Loucy (cell line): ENCODE measurements at regions not wholly inside any gene's neighbourhood (a gene's known extent, or its start where the extent isn't known, plus 50 kb on each side); places are given as distances from the start of the nearest gene placed in this dataset.
"Not testable (repeated sequence)": the region's sequence is repeated elsewhere in the genome, so short reads cannot be mapped to it uniquely, and the experiment has no call there.

ENCODE experiments used
- EZH2phosphoT487 ChIP-seq: fragments of 200-600 bp; IDR thresholded peaks from 2 replicates; pipeline ENCODE4 v1.6.1; 2018; ENCODE audit warnings: antibody characterized with exemption, mild to moderate bottlenecking, moderate library complexity, borderline replicate concordance
- TF ChIP-seq, protein P1 (sequence below): fragments of 200-600 bp; sonication (generic); conservative IDR thresholded peaks from 2 replicates; pipeline ENCODE4 v1.5.1; 2014; ENCODE audit warnings: mild to moderate bottlenecking, antibody characterized with exemption, low read length

- TF ChIP-seq, protein P1, sequence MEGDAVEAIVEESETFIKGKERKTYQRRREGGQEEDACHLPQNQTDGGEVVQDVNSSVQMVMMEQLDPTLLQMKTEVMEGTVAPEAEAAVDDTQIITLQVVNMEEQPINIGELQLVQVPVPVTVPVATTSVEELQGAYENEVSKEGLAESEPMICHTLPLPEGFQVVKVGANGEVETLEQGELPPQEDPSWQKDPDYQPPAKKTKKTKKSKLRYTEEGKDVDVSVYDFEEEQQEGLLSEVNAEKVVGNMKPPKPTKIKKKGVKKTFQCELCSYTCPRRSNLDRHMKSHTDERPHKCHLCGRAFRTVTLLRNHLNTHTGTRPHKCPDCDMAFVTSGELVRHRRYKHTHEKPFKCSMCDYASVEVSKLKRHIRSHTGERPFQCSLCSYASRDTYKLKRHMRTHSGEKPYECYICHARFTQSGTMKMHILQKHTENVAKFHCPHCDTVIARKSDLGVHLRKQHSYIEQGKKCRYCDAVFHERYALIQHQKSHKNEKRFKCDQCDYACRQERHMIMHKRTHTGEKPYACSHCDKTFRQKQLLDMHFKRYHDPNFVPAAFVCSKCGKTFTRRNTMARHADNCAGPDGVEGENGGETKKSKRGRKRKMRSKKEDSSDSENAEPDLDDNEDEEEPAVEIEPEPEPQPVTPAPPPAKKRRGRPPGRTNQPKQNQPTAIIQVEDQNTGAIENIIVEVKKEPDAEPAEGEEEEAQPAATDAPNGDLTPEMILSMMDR, result not testable (repeated sequence)
- not testable (repeated sequence) for TF ChIP-seq EZH2phosphoT487
These were observed 595.5 kb upstream of the PCDH7 start for GRCh38 chr4:30124621-30125020.
